ENCODE measurements at regions not wholly inside any gene's neighbourhood (a gene's known extent, or its start where the extent isn't known, plus 50 kb on each side); places are given as distances from the start of the nearest gene placed in this dataset.

- no peak for FAIRE-seq
Observed at GRCh38 chr11:42625757-42626665, 685.8 kb upstream of the API5 start.

- no peak for FAIRE-seq
Observed at GRCh38 chr11:42631220-42631843, 680.5 kb upstream of the API5 start.

DNA sequence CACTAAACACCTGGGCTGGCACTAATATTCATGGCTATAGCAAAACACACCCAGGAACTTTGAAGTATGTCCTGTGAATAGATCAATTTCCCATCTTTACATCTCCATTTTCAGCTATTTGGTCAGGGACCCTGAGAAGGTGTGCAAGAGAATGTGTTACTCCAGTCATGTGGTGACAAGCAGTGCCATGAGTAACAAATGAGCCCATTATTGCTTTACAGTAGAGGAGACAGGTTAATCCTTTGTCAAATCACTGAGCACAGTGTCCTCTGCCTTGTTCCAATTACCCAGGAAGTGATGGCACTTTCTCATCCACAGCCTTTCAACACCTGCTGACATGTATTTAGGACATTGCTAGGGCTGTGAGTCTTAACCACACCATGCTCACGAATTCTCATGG is 664.8 kb upstream of the API5 start:
- FAIRE-seq = no peak

GRCh38 chr11:42647993-42648392 is 663.8 kb upstream of the API5 start:
- FAIRE-seq = no peak

DNA sequence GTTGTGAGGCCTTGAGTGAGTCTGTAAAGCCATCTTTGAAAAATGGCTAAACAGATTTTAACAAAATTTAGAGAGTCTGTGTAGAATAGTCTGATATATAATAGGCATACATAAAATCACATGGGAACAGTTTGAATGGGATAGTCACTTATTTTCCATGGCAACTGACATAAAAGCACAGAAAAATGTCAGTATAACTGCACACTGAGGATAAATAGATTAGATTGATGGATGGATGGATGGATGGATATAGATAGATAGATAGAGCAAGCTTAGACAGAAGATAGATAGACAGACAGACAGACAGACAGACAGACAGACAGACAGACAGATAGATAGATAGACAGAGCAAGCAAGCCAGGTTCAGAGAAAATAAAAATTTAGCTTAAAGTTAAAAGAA is 660.2 kb upstream of the API5 start:
- no peak for FAIRE-seq

DNA sequence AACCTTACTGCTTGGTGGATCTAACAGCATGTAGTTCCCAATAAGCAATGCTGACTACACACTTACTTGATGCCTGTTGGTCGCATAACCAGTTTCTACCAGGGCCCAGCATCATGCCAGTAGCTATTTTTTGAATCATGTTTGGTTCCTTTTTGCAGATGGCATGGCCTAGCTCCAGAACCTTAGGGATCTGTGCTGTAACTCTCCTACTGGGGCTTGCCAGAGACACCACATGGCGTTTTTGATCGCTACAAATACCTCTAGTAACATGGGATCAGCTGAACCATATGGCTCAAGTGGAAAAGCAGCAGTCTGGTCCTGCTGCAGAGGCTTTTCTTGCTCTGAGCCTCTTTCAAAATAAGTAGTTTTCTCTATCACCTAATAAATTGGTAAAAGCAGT is 654.6 kb upstream of the API5 start:
- no peak for FAIRE-seq

GRCh38 chr11:42661942-42662341 is 649.9 kb upstream of the API5 start:
- no peak for FAIRE-seq

- no peak for FAIRE-seq
Observed at GRCh38 chr11:42669248-42669976, 642.4 kb upstream of the API5 start.

DNA sequence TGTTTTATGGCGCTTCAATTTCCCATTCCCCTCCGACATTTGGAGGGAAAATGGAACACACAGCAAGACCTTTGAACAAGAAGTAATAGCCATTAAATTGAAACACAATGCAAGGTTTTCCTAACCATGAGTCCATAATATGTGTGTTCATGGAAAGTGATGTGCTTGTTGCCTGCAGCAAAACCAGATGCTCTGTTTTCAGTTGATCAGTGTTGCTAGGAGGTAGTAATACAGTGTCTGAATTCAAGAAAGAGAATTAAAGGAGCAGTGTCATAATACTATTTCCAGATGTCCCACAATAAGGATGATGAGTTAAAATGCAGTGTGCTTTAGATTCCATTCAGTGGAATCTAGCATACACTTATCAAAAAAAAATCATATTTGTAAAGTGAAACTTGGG is 637.4 kb upstream of the API5 start:
- FAIRE-seq = no peak

DNA sequence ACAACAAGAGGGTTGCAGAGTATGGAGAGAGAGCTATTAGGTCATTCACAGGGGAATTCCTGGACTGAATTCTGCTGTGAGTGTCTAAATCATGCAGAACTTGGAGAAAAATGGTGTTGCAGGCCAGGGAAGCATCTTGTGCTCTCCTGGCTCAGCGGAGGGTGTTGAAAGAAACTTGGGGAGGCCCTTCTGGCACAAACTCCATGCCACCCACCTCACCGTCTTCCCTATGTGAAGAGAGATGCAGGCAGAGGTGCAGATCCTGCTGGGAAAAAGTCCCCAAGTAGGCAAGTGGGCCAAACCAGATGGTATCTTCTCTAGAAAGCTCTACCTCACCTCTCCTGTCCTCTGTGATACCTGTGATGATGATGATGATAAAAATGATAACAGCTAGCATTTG is 604.3 kb upstream of the API5 start:
- no peak for FAIRE-seq

GRCh38 chr11:42709216-42709615 is 602.6 kb upstream of the API5 start:
- no peak for FAIRE-seq

GRCh38 chr11:42713279-42713678 is 598.5 kb upstream of the API5 start:
- FAIRE-seq = no peak

DNA sequence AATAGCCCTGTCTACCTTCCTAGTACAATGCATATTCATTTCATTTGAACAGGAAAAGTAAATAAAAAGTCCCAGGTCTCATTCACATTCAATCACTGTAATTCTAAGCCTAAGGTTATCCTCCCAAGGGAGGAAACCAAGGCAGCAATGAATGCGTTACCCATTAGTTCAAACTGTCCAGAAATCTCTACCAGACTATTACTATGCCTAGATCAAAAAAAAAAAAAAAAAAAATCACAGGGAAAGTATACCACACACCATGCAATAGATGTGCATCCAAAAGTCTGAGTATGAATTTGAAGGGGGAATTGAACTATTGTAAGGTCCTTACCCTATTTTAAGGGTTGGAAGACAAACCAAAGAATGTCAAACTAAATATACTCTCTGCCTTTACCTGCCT is 598.0 kb upstream of the API5 start:
- FAIRE-seq = no peak

GRCh38 chr11:42720716-42721563 is 590.9 kb upstream of the API5 start:
- FAIRE-seq = no peak

GRCh38 chr11:42727879-42728278 is 583.9 kb upstream of the API5 start:
- FAIRE-seq = no peak

GRCh38 chr11:42762348-42762747 is 549.4 kb upstream of the API5 start:
- FAIRE-seq = no peak

DNA sequence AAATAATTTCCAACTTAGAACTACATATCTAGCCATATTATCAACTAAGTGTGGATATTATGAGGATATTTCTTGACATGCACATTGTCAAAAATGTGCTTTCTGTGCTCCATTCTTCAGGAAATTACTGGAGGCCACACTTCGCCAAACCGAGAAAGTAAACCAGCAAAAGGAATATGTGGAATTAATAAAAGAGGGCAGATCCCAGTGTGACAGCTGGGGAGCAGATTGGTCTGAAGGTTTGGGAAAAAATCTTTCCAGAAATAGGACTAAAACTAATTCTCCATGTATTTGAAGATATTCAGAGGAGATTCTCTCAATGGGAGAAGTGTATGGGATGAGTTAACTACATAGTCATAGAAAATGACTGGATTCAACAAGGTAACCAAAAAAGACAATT is 546.9 kb upstream of the API5 start:
- FAIRE-seq = no peak

DNA sequence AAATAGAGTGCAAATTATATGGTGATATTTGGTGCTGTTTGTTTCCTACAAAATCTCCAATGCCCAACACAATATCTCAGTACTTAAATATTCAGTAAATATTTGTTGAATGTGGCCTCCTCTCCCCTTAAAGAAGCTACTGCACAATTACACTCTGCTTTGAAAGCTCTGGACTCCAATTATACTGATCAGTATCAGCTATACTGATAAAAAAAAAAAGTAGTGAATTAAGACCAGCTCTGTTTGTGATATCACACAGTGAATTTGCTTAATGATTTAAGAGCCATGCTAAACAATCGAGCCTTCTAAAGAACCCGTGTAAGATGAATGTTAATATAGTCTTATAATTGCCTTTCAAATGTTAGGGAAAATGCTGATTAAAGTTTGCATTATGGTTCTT is 543.2 kb upstream of the API5 start:
- FAIRE-seq = no peak

DNA sequence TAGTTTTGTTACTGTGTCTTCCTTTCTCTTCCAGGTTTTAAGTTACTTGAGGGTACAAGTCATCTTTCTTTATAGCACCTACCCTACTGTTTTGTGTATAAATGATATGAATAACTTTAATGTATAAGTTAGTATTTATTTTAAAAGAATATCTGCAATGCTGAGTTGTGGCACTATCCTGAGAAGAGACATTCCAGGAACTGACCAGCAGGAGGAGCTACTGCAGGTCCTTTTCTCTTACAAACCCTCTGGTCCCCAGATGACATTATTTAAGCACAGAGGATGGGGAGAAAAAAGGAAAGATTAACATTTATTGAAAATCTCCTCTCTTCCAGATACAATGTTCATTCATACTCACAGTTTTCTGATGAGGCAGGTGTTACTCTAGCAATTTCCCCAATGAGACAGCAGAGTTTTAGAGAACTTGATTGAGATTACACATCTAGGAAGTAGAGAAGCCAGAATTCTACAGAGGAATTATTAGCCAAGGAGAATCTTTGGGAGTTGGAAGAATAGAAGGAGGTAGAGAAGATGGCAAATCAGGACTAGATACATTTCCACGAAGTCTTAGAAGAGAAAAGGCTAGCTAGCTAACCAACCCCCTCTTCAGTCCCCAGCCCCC is 541.2 kb upstream of the API5 start:
- no peak for FAIRE-seq

GRCh38 chr11:42772886-42773285 is 538.9 kb upstream of the API5 start:
- FAIRE-seq = no peak

DNA sequence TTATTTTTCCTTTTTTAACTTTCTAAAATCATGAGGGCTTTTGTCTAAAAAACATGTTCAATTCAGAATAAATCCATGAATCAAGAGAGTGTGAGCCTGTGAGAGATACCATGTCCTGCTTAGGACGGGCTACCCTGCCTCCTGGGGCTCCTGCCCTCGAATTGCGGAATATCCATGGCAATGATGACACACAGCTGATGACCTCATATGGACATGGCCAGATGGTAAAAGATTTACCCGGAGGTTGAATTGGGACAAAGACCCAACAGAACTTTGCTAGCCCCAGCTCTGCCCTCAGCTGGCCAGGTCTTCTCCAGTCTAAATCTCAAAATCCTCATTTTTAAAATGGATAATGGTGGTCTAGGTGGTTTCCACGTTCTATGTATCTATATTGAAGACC is 538.1 kb upstream of the API5 start:
- FAIRE-seq = no peak

DNA sequence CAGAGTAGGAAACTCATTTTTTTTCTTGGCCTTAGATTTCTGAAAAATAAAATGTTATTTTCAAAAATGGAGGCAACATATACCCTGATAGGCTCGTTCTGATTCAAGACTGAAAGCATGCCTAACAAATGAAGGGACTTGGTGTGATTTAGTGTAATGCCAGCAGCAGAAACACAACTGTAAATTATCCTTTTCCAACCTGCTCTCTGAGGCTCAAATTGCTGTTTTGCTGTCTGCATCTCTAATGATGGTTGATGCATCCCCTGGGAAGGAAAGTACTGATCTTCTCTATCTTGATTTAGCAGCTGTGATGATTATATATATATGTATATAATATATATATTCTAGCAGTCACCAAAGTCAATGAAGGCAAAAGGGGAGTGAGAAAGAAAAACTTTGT is 537.2 kb upstream of the API5 start:
- FAIRE-seq = no peak

DNA sequence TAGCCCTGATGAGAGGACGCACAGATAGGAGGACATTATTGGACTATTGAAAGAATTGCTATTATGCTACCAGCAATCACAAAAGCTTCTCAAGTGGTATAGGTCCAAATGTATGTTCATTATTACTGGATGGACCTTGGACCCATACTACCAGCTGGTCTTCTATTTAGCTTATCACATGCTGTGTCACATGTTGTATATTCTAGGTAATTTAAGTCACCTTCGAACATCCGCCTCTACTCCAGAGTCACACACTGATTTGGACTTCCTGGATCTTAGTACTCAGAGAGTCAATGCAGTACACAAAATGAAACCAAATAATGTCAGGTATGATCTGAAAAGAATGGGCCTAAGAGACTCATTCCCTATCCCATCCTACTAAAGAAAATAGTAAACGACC is 534.0 kb upstream of the API5 start:
- FAIRE-seq = no peak
